ENCODE measurements at regions not wholly inside any gene's neighbourhood (a gene's known extent, or its start where the extent isn't known, plus 50 kb on each side); places are given as distances from the start of the nearest gene placed in this dataset.

DNA sequence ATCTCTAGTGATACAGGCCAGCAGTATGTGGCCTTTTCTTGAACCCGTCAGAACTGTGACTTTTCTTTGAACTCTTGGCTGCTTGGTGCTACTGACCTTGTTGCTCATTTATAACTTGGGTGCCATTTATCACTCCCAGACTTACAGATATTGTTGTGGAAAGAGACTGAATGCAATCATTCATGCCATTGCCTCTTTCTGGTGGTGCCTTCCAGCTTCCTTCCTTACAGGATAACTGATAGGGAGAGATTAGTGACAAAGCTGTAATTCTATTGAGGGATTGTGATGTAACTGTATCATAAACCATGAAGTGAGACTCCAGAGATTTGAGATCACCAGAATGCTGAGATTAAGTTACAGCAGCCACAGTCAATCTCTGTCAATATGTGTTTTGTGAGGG lies 256.5 kb downstream of the USP25 start:
- no peak for DNase-seq
- Mint-ChIP-seq H3K9me3 (no peaks in the 10 kb centered on the region), H3K27me3 (no peaks in the 10 kb centered on the region), H3K4me3 (no peak overlapping the region), H3K36me3 (no peaks in the 10 kb centered on the region), H3K4me1 (ENCODE audit: low read depth) (no peaks in the 10 kb centered on the region), H3K27ac (no peak overlapping the region)
- ChIA-PET CTCF (no interaction called here), POLR2A (no interaction called here)
- intact Hi-C loops (cut with micrococcal nuclease): no loop called here

GRCh38 chr21:15992171-15992570 lies 262.4 kb downstream of the USP25 start:
- no peak for DNase-seq
- Mint-ChIP-seq H3K36me3 (no peaks in the 10 kb centered on the region), H3K4me3 (no peak overlapping the region), H3K4me1 (ENCODE audit: low read depth) (no peaks in the 10 kb centered on the region), H3K9me3 (no peaks in the 10 kb centered on the region), H3K27me3 (no peaks in the 10 kb centered on the region), H3K27ac (no peak overlapping the region)
- intact Hi-C loops (cut with micrococcal nuclease): no loop called here
- ChIA-PET CTCF (no interaction called here), POLR2A (no interaction called here)

GRCh38 chr21:15993951-15994350 lies 264.2 kb downstream of the USP25 start:
- intact Hi-C loops (cut with micrococcal nuclease): no loop called here
- H3K27me3 Mint-ChIP-seq: no peaks in the 10 kb centered on the region
- H3K9me3 Mint-ChIP-seq: no peaks in the 10 kb centered on the region
- H3K27ac Mint-ChIP-seq: no peak overlapping the region
- H3K4me3 Mint-ChIP-seq: no peak overlapping the region
- DNase-seq: no peak
- POLR2A ChIA-PET: no interaction called here
- H3K36me3 Mint-ChIP-seq: no peaks in the 10 kb centered on the region
- no peaks in the 10 kb centered on the region for H3K4me1 Mint-ChIP-seq (ENCODE audit: low read depth)
- CTCF ChIA-PET: interaction anchor here (0.7 kb wide), 1 partner anchor 1033 kb away, joined by 3 read pairs; no protein-coding TSS in a partner anchor

DNA sequence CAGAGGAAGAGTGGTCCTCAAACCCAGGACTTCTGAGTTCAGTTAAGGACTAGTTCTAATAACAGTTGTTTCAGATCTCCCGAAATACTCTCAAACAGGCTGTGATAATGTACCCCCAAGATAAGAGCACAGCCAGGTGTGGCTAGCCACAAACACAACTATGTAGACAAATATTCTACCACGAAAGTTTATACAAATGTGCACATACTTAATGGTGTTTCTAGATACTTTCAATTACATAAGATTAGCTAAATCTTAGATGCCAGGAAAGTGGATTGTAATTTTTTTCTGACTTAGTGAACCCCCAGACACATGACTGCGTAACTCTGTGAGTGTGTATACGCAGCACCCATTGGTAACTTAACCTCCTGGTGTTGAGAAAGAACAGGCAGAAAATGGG lies 270.0 kb downstream of the USP25 start:
- H3K4me1 Mint-ChIP-seq (ENCODE audit: low read depth): no peaks in the 10 kb centered on the region
- POLR2A ChIA-PET: no interaction called here

GRCh38 chr21:16002874-16003466 lies 273.2 kb downstream of the USP25 start:
- Mint-ChIP-seq H3K4me1 (ENCODE audit: low read depth) (no peaks in the 10 kb centered on the region), H3K27me3 (no peaks in the 10 kb centered on the region), H3K36me3 (no peaks in the 10 kb centered on the region), H3K9me3 (no peaks in the 10 kb centered on the region), H3K27ac (no peak overlapping the region), H3K4me3 (no peak overlapping the region)
- DNase-seq: no peak
- ChIA-PET CTCF (no interaction called here), POLR2A (no interaction called here)
- intact Hi-C loops (cut with micrococcal nuclease): no loop called here

More for the DNA sequence above, 270.0 kb downstream of the USP25 start:
- Mint-ChIP-seq H3K36me3 (no peaks in the 10 kb centered on the region), H3K4me3 (no peak overlapping the region), H3K27ac (no peak overlapping the region), H3K9me3 (no peaks in the 10 kb centered on the region), H3K27me3 (no peaks in the 10 kb centered on the region)
- intact Hi-C loops (cut with micrococcal nuclease): no loop called here
- no peak for DNase-seq
- CTCF ChIA-PET: no interaction called here

GRCh38 chr21:16004086-16004485 lies 274.3 kb downstream of the USP25 start:
- Mint-ChIP-seq H3K27ac (no peak overlapping the region), H3K4me1 (ENCODE audit: low read depth) (no peaks in the 10 kb centered on the region), H3K4me3 (no peak overlapping the region), H3K36me3 (no peaks in the 10 kb centered on the region), H3K27me3 (no peaks in the 10 kb centered on the region), H3K9me3 (no peaks in the 10 kb centered on the region)
- CTCF ChIA-PET: no interaction called here
- DNase-seq: no peak
- POLR2A ChIA-PET: no interaction called here
- intact Hi-C loops (cut with micrococcal nuclease): no loop called here

DNA sequence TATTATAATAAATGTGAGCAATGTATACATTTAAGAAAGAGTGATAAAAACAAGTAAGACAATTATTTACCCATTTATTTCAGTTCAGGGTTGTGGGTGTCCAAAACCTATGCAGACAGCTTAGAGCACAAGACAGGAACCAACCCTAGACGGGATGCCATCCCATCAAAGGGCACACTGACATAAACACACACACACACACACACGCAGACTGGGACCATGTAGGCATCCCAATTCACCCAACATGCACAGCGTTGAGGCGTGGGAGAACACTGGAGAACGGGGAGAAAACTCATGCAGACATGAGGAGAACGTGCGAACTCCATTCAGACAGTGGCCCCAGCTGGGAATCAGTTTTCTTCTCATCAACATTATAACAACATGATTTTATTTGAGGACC lies 274.7 kb downstream of the USP25 start:
- no peaks in the 10 kb centered on the region for H3K27me3 Mint-ChIP-seq
- no peaks in the 10 kb centered on the region for H3K4me1 Mint-ChIP-seq (ENCODE audit: low read depth)
- intact Hi-C loops (cut with micrococcal nuclease): no loop called here
- ChIA-PET CTCF (no interaction called here), POLR2A (no interaction called here)
- H3K27ac Mint-ChIP-seq: no peak overlapping the region
- H3K36me3 Mint-ChIP-seq: no peaks in the 10 kb centered on the region
- no peaks in the 10 kb centered on the region for H3K9me3 Mint-ChIP-seq
- DNase-seq: no peak
- no peak overlapping the region for H3K4me3 Mint-ChIP-seq

- intact Hi-C loops (cut with micrococcal nuclease): no loop called here
- no peaks in the 10 kb centered on the region for H3K4me1 Mint-ChIP-seq (ENCODE audit: low read depth)
- ChIA-PET POLR2A (no interaction called here), CTCF (no interaction called here)
- no peak overlapping the region for H3K27ac Mint-ChIP-seq
- H3K4me3 Mint-ChIP-seq: no peak overlapping the region
- no peaks in the 10 kb centered on the region for H3K36me3 Mint-ChIP-seq
- H3K27me3 Mint-ChIP-seq: no peaks in the 10 kb centered on the region
- peaks cover 2% of the 10 kb centered on the region for H3K9me3 Mint-ChIP-seq
- DNase-seq: no peak
Observed at GRCh38 chr21:16005996-16006395, 276.2 kb downstream of the USP25 start.

DNA sequence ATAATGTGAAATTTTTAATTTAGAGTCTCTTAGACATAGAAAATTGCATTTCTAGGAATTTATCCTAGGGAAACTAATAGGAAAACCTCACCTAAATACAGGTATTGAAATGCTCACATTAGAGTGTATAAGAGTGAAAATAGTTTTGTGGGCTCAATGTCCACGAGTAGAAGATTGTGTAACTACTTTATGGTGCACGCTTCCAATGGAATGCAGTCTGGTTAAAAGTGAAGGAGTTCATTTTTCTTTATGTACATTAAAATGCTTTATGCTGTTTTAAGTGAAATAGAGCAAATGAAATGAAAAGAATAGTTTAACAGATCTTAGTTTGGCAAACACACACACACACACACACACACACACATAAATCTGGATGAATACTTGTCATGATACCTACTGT lies 278.2 kb downstream of the USP25 start:
- ChIA-PET POLR2A (no interaction called here), CTCF (no interaction called here)
- intact Hi-C loops (cut with micrococcal nuclease): no loop called here
- Mint-ChIP-seq H3K27me3 (no peaks in the 10 kb centered on the region), H3K4me1 (ENCODE audit: low read depth) (no peaks in the 10 kb centered on the region), H3K9me3 (peaks cover 2% of the 10 kb centered on the region), H3K36me3 (no peaks in the 10 kb centered on the region), H3K4me3 (no peak overlapping the region), H3K27ac (no peak overlapping the region)
- no peak for DNase-seq

DNA sequence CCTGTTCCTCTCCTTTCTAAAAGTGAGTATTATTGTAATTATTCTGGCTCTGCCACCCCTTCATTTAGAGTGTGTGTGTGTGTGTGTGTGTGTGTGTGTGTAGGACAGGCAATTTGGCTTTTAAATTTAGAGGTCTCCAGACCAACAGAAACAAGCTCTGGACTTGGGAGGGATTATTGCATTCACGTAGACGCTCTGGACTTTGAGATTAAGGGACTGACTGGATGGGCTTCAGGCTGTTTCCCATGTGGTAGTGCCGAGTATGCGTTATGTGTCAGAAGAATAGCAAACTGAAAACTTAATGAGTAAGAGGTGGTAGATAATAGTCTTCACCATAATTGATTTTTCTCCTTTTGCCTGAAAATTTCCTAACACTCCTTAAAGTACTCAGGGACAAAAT lies 281.9 kb downstream of the USP25 start:
- intact Hi-C loops (cut with micrococcal nuclease): no loop called here
- POLR2A ChIA-PET: no interaction called here

DNA sequence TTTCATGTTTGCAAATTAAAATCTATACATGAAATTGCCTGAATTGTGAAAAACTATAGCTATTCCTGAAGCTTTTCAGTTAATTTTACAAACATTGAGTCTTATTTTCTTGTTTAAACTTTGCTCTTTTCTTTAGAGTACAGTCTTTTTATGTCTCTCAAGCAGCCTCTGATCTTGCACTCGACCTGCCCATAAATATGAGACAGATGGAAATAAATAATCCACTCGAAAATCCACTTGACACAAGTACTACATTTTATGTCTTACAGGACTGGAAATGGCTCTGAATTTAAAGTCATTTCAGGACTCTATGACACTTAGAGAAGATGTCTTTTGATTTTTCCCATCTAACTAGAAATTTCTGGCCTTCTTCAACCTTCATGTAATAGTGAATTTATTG lies 283.8 kb downstream of the USP25 start:
- DNase-seq: no peak
- Mint-ChIP-seq H3K4me1 (ENCODE audit: low read depth) (no peaks in the 10 kb centered on the region), H3K27ac (no peak overlapping the region), H3K9me3 (peaks cover 2% of the 10 kb centered on the region), H3K4me3 (no peak overlapping the region), H3K27me3 (no peaks in the 10 kb centered on the region), H3K36me3 (no peaks in the 10 kb centered on the region)
- ChIA-PET CTCF (no interaction called here), POLR2A (no interaction called here)
- intact Hi-C loops (cut with micrococcal nuclease): no loop called here

More for the DNA sequence above, 281.9 kb downstream of the USP25 start:
- CTCF ChIA-PET: no interaction called here
- no peaks in the 10 kb centered on the region for H3K4me1 Mint-ChIP-seq (ENCODE audit: low read depth)
- peaks cover 2% of the 10 kb centered on the region for H3K9me3 Mint-ChIP-seq
- no peak overlapping the region for H3K27ac Mint-ChIP-seq
- no peaks in the 10 kb centered on the region for H3K36me3 Mint-ChIP-seq
- H3K27me3 Mint-ChIP-seq: no peaks in the 10 kb centered on the region
- DNase-seq: no peak
- no peak overlapping the region for H3K4me3 Mint-ChIP-seq

DNA sequence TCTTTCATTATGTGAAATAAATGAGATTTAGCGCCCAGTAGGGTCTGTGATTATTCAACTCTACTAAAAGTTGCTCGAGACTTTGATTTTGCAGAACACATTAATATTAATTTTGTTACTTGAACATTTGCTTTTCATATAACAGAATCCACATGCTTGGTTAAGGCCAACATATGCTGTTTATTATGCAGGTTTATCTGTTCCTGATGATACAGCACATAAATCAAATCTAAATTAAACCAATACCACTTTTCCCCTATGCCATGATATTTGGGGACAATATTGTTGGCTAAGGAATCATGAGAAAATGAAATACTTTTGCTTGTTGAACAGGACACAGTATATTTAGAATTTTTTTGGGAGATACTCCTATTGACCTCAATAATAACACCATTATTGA lies 291.1 kb downstream of the USP25 start:
- no peak for DNase-seq
- intact Hi-C loops (cut with micrococcal nuclease): no loop called here
- Mint-ChIP-seq H3K27me3 (peaks cover 1% of the 10 kb centered on the region), H3K27ac (no peak overlapping the region), H3K9me3 (no peaks in the 10 kb centered on the region), H3K4me1 (ENCODE audit: low read depth) (no peaks in the 10 kb centered on the region), H3K36me3 (no peaks in the 10 kb centered on the region), H3K4me3 (no peak overlapping the region)
- POLR2A ChIA-PET: no interaction called here
- CTCF ChIA-PET: no interaction called here

DNA sequence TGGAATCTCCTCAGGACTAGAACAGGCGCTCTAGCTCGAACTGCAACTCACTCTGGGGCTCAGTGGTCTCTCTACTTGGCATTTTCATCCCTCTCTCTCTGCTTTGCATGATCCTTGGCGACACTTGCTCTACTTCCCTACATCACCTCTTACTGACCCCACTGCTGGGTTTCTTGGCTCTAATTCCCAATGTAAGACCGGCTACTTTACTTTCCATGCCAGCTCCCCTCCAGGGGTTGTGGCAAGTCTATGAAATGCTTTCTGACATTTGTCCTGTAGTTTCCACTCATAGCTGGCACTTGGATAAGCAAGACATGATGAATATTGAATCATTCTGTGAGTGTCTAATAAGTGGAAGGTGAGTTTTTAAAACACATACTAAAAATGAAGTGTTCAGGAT lies 292.3 kb downstream of the USP25 start:
- peaks cover 1% of the 10 kb centered on the region for H3K27me3 Mint-ChIP-seq
- no peak for DNase-seq
- CTCF ChIA-PET: interaction anchor here (0.7 kb wide), 1 partner anchor 16 kb away, joined by 3 read pairs; no protein-coding TSS in a partner anchor

GRCh38 chr21:16022921-16023320 lies 293.1 kb downstream of the USP25 start:
- Mint-ChIP-seq H3K9me3 (no peaks in the 10 kb centered on the region), H3K27me3 (peaks cover 1% of the 10 kb centered on the region), H3K4me3 (no peak overlapping the region), H3K27ac (no peak overlapping the region), H3K36me3 (no peaks in the 10 kb centered on the region), H3K4me1 (ENCODE audit: low read depth) (no peaks in the 10 kb centered on the region)
- POLR2A ChIA-PET: no interaction called here
- CTCF ChIA-PET: interaction anchor here (0.7 kb wide), 1 partner anchor 15 kb away, joined by 3 read pairs; no protein-coding TSS in a partner anchor
- no peak for DNase-seq
- intact Hi-C loops (cut with micrococcal nuclease): no loop called here

More for the DNA sequence above, 292.3 kb downstream of the USP25 start:
- Mint-ChIP-seq H3K36me3 (no peaks in the 10 kb centered on the region), H3K27ac (no peak overlapping the region), H3K4me1 (ENCODE audit: low read depth) (no peaks in the 10 kb centered on the region), H3K4me3 (no peak overlapping the region), H3K9me3 (no peaks in the 10 kb centered on the region)
- POLR2A ChIA-PET: no interaction called here
- intact Hi-C loops (cut with micrococcal nuclease): no loop called here

Measured in activated CD4-positive, alpha-beta memory T cell treated with anti-CD3 and anti-CD28 coated beads for 36 hours (primary cell).